GM23248 (cell line): ENCODE measurements at regions not wholly inside any gene's neighbourhood (a gene's known extent, or its start where the extent isn't known, plus 50 kb on each side); places are given as distances from the start of the nearest gene placed in this dataset.

ENCODE experiments used
- DNase-seq: peaks from one replicate; pipeline ENCODE4 v3.0.0-alpha.2; 2015
- H2AFZ ChIP-seq: fragments of 200-600 bp; sonication (generic); 2 replicates; pipeline ENCODE4 v1.6.1; 2016; ENCODE audit warnings: antibody characterized with exemption
- H3F3A ChIP-seq: fragments of 200-600 bp; sonication (generic); 2 replicates; pipeline ENCODE4 v1.6.1; 2016; ENCODE audit warnings: mild to moderate bottlenecking, antibody characterized with exemption, mixed run types; ENCODE audit not compliant: insufficient read depth
- H3K27ac ChIP-seq: fragments of 200-600 bp; sonication (generic); 2 replicates; pipeline ENCODE4 v1.5.1; 2016; ENCODE audit warnings: mild to moderate bottlenecking
- H3K27me3 ChIP-seq: fragments of 200-600 bp; sonication (generic); replicated peaks from 2 replicates; pipeline ENCODE4 v1.6.1; 2016; ENCODE audit warnings: mild to moderate bottlenecking; ENCODE audit not compliant: insufficient read depth
- H3K36me3 ChIP-seq: fragments of 200-600 bp; sonication (generic); 2 replicates; pipeline ENCODE4 v1.6.1; 2016; ENCODE audit warnings: low read depth, mild to moderate bottlenecking
- H3K4me1 ChIP-seq: fragments of 200-600 bp; sonication (generic); 2 replicates; pipeline ENCODE4 v1.6.1; 2016; ENCODE audit warnings: mild to moderate bottlenecking; ENCODE audit not compliant: insufficient read depth
- H3K4me2 ChIP-seq: fragments of 200-600 bp; sonication (generic); one replicate; pipeline ENCODE4 v1.6.1; 2016; ENCODE audit warnings: mild to moderate bottlenecking; ENCODE audit not compliant: unreplicated experiment
- H3K4me3 ChIP-seq: fragments of 200-600 bp; sonication (generic); 2 replicates; pipeline ENCODE4 v1.5.1; 2016; ENCODE audit warnings: mild to moderate bottlenecking
- H3K79me2 ChIP-seq: fragments of 200-600 bp; sonication (generic); 2 replicates; pipeline ENCODE4 v1.6.1; 2016; ENCODE audit warnings: mild to moderate bottlenecking; ENCODE audit not compliant: insufficient read depth
- H3K9ac ChIP-seq: fragments of 200-600 bp; sonication (generic); 2 replicates; pipeline ENCODE4 v1.6.1; 2016; ENCODE audit warnings: mild to moderate bottlenecking
- H3K9me2 ChIP-seq: fragments of 200-600 bp; sonication (generic); 2 replicates; pipeline ENCODE4 v1.6.1; 2016; ENCODE audit warnings: mixed run types, mild to moderate bottlenecking, moderate library complexity; ENCODE audit not compliant: insufficient read depth
- H3K9me3 ChIP-seq: fragments of 200-600 bp; sonication (generic); one replicate; pipeline ENCODE4 v1.6.1; 2017; ENCODE audit warnings: low read depth
- H4K20me1 ChIP-seq: fragments of 200-600 bp; sonication (generic); 2 replicates; pipeline ENCODE4 v1.6.0; 2016; ENCODE audit not compliant: insufficient read depth
- EZH2 ChIP-seq: fragments of 200-600 bp; sonication (generic); IDR thresholded peaks from 2 replicates; pipeline ENCODE4 v1.6.1; 2018; ENCODE audit warnings: antibody characterized with exemption, mild to moderate bottlenecking; ENCODE audit not compliant: insufficient read depth, poor library complexity, severe bottlenecking
- EZH2phosphoT487 ChIP-seq: fragments of 200-600 bp; sonication (generic); IDR thresholded peaks from 2 replicates; pipeline ENCODE4 v1.6.1; 2018; ENCODE audit warnings: antibody characterized with exemption, moderate library complexity, mild to moderate bottlenecking, low read depth; ENCODE audit not compliant: insufficient read depth
- WGBS, 2 experiments: methylation state at CpG; one replicate each; pipeline ENCODE4 v1.1.6; 2015 to 2017; ENCODE audit warnings: low lambda C conversion rate in 2 of 2, low coverage in 1 of 2; ENCODE audit errors: missing lambda C conversion rate in 2 of 2; 5-methylcytosine and 5-hydroxymethylcytosine counted together
- in situ Hi-C: fragments of 300-500 bp; cut with MboI; formaldehyde crosslinking; loops from 2 replicates; pipeline ENCODE4 v1.15.0; 2020

GRCh38 chr12:13784504-13784903 is 196.9 kb downstream of the GRIN2B start:
- Histone ChIP-seq H4K20me1 (no peaks in the 10 kb centered on the region), H3F3A (no peaks in the 10 kb centered on the region), H3K79me2 (no peaks in the 10 kb centered on the region), H3K27me3 (no peaks in the 10 kb centered on the region), H3K9me3 (no peaks in the 10 kb centered on the region), H3K27ac (no peak overlapping the region), H3K9me2 (no peaks in the 10 kb centered on the region), H3K4me1 (no peaks in the 10 kb centered on the region), H3K4me3 (no peak overlapping the region), H3K36me3 (no peaks in the 10 kb centered on the region), H3K9ac (no peak overlapping the region), H3K4me2 (no peak overlapping the region), H2AFZ (no peak overlapping the region)
- in situ Hi-C loops: no loop called here
- DNase-seq: peak; percentile 2
- TF ChIP-seq EZH2 (no peak), EZH2phosphoT487 (no peak)
- 50 to 64% methylated on average over 1 of the region's 1 CpG for WGBS, 2 experiments

- Histone ChIP-seq H3K9ac (no peak overlapping the region), H4K20me1 (no peaks in the 10 kb centered on the region), H3K4me1 (no peaks in the 10 kb centered on the region), H3K36me3 (no peaks in the 10 kb centered on the region), H3K27me3 (no peaks in the 10 kb centered on the region), H3F3A (no peaks in the 10 kb centered on the region), H3K9me3 (no peaks in the 10 kb centered on the region), H3K9me2 (no peaks in the 10 kb centered on the region), H3K4me3 (no peak overlapping the region), H3K4me2 (no peak overlapping the region), H3K27ac (no peak overlapping the region), H2AFZ (no peak overlapping the region), H3K79me2 (no peaks in the 10 kb centered on the region)
- no peak for DNase-seq
- WGBS, 2 experiments: 19 to 21% methylated on average over 2 of the region's 2 CpGs
- TF ChIP-seq EZH2phosphoT487: no peak
- TF ChIP-seq EZH2: no peak
- in situ Hi-C loops: no loop called here
These were observed 200.9 kb downstream of the GRIN2B start for GRCh38 chr12:13780453-13780852.

GRCh38 chr12:13777374-13777773 is 204.0 kb downstream of the GRIN2B start:
- Histone ChIP-seq H3F3A (no peaks in the 10 kb centered on the region), H3K9ac (no peak overlapping the region), H3K9me2 (no peaks in the 10 kb centered on the region), H3K4me3 (no peak overlapping the region), H3K4me2 (no peak overlapping the region), H3K9me3 (no peaks in the 10 kb centered on the region), H3K79me2 (no peaks in the 10 kb centered on the region), H3K36me3 (no peaks in the 10 kb centered on the region), H3K4me1 (no peaks in the 10 kb centered on the region), H4K20me1 (no peaks in the 10 kb centered on the region), H3K27me3 (no peaks in the 10 kb centered on the region), H2AFZ (no peak overlapping the region), H3K27ac (no peak overlapping the region)
- in situ Hi-C loops: no loop called here
- WGBS, 2 experiments: 66 to 72% methylated on average over 2 of the region's 2 CpGs
- TF ChIP-seq EZH2phosphoT487 (no peak), EZH2 (no peak)
- no peak for DNase-seq

GRCh38 chr12:13772264-13772663 is 209.1 kb downstream of the GRIN2B start:
- no peak overlapping the region for H3K4me2 ChIP-seq
- no peak overlapping the region for H3K4me3 ChIP-seq
- TF ChIP-seq EZH2 (no peak), EZH2phosphoT487 (no peak)
- no peaks in the 10 kb centered on the region for H3K9me3 ChIP-seq
- H3K36me3 ChIP-seq: no peaks in the 10 kb centered on the region
- H3K79me2 ChIP-seq: no peaks in the 10 kb centered on the region
- 32 to 40% methylated on average over 3 of the region's 3 CpGs for WGBS, 2 experiments
- H4K20me1 ChIP-seq: no peaks in the 10 kb centered on the region
- no peak overlapping the region for H2AFZ ChIP-seq
- in situ Hi-C loops: no loop called here
- H3K9ac ChIP-seq: no peak overlapping the region
- H3K9me2 ChIP-seq: no peaks in the 10 kb centered on the region
- H3K27ac ChIP-seq: no peak overlapping the region
- no peaks in the 10 kb centered on the region for H3K4me1 ChIP-seq
- no peaks in the 10 kb centered on the region for H3F3A ChIP-seq
- DNase-seq: no peak
- no peaks in the 10 kb centered on the region for H3K27me3 ChIP-seq

- H3K4me1 ChIP-seq: no peaks in the 10 kb centered on the region
These were observed 210.8 kb downstream of the GRIN2B start for GRCh38 chr12:13770576-13770975.

More at GRCh38 chr12:13770576-13770975, 210.8 kb downstream of the GRIN2B start:
- Histone ChIP-seq H3K4me3 (no peak overlapping the region), H3K4me2 (no peak overlapping the region), H3K27ac (no peak overlapping the region), H3K36me3 (no peaks in the 10 kb centered on the region), H4K20me1 (no peaks in the 10 kb centered on the region), H3K9me2 (no peaks in the 10 kb centered on the region), H2AFZ (no peak overlapping the region), H3K27me3 (no peaks in the 10 kb centered on the region), H3F3A (no peaks in the 10 kb centered on the region), H3K79me2 (no peaks in the 10 kb centered on the region), H3K9ac (no peak overlapping the region), H3K9me3 (no peaks in the 10 kb centered on the region)
- no peak for DNase-seq
- WGBS, 2 experiments: 20 to 21% methylated on average over 3 of the region's 3 CpGs
- in situ Hi-C loops: no loop called here
- TF ChIP-seq EZH2phosphoT487 (no peak), EZH2 (no peak)
